ENCODE measurements at regions not wholly inside any gene's neighbourhood (a gene's known extent, or its start where the extent isn't known, plus 50 kb on each side); places are given as distances from the start of the nearest gene placed in this dataset.

- TF ChIP-seq EZH2 (optimal IDR thresholded peaks at IDR 0.05; ENCODE audit: low read depth, low read length) = no peak
- TF ChIP-seq, protein P1, sequence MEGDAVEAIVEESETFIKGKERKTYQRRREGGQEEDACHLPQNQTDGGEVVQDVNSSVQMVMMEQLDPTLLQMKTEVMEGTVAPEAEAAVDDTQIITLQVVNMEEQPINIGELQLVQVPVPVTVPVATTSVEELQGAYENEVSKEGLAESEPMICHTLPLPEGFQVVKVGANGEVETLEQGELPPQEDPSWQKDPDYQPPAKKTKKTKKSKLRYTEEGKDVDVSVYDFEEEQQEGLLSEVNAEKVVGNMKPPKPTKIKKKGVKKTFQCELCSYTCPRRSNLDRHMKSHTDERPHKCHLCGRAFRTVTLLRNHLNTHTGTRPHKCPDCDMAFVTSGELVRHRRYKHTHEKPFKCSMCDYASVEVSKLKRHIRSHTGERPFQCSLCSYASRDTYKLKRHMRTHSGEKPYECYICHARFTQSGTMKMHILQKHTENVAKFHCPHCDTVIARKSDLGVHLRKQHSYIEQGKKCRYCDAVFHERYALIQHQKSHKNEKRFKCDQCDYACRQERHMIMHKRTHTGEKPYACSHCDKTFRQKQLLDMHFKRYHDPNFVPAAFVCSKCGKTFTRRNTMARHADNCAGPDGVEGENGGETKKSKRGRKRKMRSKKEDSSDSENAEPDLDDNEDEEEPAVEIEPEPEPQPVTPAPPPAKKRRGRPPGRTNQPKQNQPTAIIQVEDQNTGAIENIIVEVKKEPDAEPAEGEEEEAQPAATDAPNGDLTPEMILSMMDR (IDR thresholded peaks at IDR 0.05; ENCODE audit: low read length) = no peak
Observed at GRCh38 chr10:83607959-83608745, 531.2 kb upstream of the GHITM start.

All from MM.1S (cell line).